ENCODE measurements at regions not wholly inside any gene's neighbourhood (a gene's known extent, or its start where the extent isn't known, plus 50 kb on each side); places are given as distances from the start of the nearest gene placed in this dataset.
"Not testable (repeated sequence)": the region's sequence is repeated elsewhere in the genome, so short reads cannot be mapped to it uniquely, and the experiment has no call there.

DNA sequence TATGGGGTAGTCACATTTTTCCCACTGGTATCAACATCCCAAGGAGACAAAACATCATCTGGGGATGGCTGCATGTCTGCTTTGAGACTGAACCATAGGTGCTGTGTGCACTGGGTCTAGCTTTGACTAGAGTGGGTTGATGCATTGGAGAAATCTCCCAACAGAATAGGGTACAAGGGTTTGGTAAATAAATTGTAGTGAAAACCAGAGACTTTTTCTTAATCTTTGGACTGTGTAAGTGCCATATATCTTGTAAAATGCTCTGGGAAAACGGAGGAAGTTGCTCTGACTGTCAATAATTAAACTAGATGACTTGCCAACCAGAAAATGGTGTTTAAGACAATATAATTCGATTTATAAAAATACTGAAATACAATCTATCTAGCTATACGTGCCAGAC is 1064.0 kb upstream of the SLIT2 start:
- no TSS peak for BruUV-seq (replicated peaks)
- Histone ChIP-seq H3K4me2 (no peak overlapping the region), H4K20me1 (ENCODE audit: insufficient read depth) (no peaks in the 10 kb centered on the region), H3K9me3 (ENCODE audit: insufficient read depth, low read depth) (no peaks in the 10 kb centered on the region), H3K4me3 (no peak overlapping the region), H3F3A (ENCODE audit: insufficient read depth, low read depth) (no peaks in the 10 kb centered on the region), H3K79me2 (ENCODE audit: low read depth) (no peaks in the 10 kb centered on the region), H3K4me1 (replicated peaks; ENCODE audit: insufficient read depth) (no peaks in the 10 kb centered on the region), H3K36me3 (ENCODE audit: low read depth) (no peaks in the 10 kb centered on the region), H2AFZ (no peak overlapping the region), H3K9me2 (ENCODE audit: insufficient read depth) (no peaks in the 10 kb centered on the region), H3K27ac (no peak overlapping the region), H3K27me3 (ENCODE audit: insufficient read depth, low read depth) (no peaks in the 10 kb centered on the region)
- no peak for DNase-seq
- intact Hi-C loops (cut with micrococcal nuclease; ENCODE audit: unreplicated experiment), result no loop called here
- TF ChIP-seq CTCF (conservative IDR thresholded peaks at IDR 0.05) (no peak), EZH2 (IDR thresholded peaks at IDR 0.05; ENCODE audit: low read depth) (no peak)
- POLR2A ChIA-PET (ENCODE audit: unreplicated experiment), result no interaction called here
- CTCF ChIA-PET, result no interaction called here

DNA sequence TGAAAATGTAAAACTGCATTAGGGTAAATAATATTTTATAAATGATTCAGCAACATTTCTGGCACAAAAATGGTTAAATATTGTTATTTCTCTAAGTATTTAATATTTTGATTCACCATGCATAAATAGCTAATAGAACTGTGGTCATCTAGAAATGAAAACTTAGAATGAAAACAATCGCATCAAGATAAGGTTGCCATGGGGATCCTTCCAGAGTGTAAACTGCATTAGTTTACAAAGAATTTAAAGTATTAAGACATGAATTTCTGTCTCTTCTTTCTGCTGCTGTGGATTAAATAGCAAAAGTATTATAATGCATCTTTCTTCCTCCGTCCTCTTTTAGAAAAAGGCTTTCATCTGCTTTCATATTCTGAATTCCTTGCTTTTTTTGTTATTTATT is 1064.6 kb upstream of the SLIT2 start:
- no peak overlapping the region for H3K27ac ChIP-seq
- no peaks in the 10 kb centered on the region for H3K4me1 ChIP-seq (replicated peaks; ENCODE audit: insufficient read depth)
- ChIA-PET CTCF (no interaction called here), POLR2A (ENCODE audit: unreplicated experiment) (no interaction called here)
- no peak for TF ChIP-seq CTCF (conservative IDR thresholded peaks at IDR 0.05)
- TF ChIP-seq EZH2 (IDR thresholded peaks at IDR 0.05; ENCODE audit: low read depth), result no peak
- H3K79me2 ChIP-seq (ENCODE audit: low read depth), result no peaks in the 10 kb centered on the region
- no peaks in the 10 kb centered on the region for H3K9me3 ChIP-seq (ENCODE audit: insufficient read depth, low read depth)
- no peak overlapping the region for H3K4me2 ChIP-seq
- H3K9me2 ChIP-seq (ENCODE audit: insufficient read depth), result no peaks in the 10 kb centered on the region
- intact Hi-C loops (cut with micrococcal nuclease; ENCODE audit: unreplicated experiment), result no loop called here
- no peak for DNase-seq
- H3K36me3 ChIP-seq (ENCODE audit: low read depth), result no peaks in the 10 kb centered on the region
- no peak overlapping the region for H2AFZ ChIP-seq
- H3K27me3 ChIP-seq (ENCODE audit: insufficient read depth, low read depth), result no peaks in the 10 kb centered on the region
- BruUV-seq (replicated peaks), result no TSS peak
- no peaks in the 10 kb centered on the region for H4K20me1 ChIP-seq (ENCODE audit: insufficient read depth)
- no peaks in the 10 kb centered on the region for H3F3A ChIP-seq (ENCODE audit: insufficient read depth, low read depth)
- H3K4me3 ChIP-seq, result no peak overlapping the region

- H3K27ac ChIP-seq; H3F3A ChIP-seq (ENCODE audit: insufficient read depth, low read depth); H3K4me2 ChIP-seq; H2AFZ ChIP-seq; H3K36me3 ChIP-seq (ENCODE audit: low read depth); H3K9me3 ChIP-seq (ENCODE audit: insufficient read depth, low read depth); H4K20me1 ChIP-seq (ENCODE audit: insufficient read depth); H3K79me2 ChIP-seq (ENCODE audit: low read depth); BruUV-seq (replicated peaks); H3K27me3 ChIP-seq (ENCODE audit: insufficient read depth, low read depth); intact Hi-C loops (cut with micrococcal nuclease; ENCODE audit: unreplicated experiment); CTCF ChIA-PET; H3K9me2 ChIP-seq (ENCODE audit: insufficient read depth); POLR2A ChIA-PET (ENCODE audit: unreplicated experiment); H3K4me1 ChIP-seq (replicated peaks; ENCODE audit: insufficient read depth); H3K4me3 ChIP-seq; DNase-seq: not testable (repeated sequence)
Measured at GRCh38 chr4:19181631-19182030, 1070.1 kb upstream of the SLIT2 start.

- CTCF ChIA-PET, result no interaction called here
Measured at GRCh38 chr4:19178835-19179234, 1072.9 kb upstream of the SLIT2 start.

More at GRCh38 chr4:19178835-19179234, 1072.9 kb upstream of the SLIT2 start:
- BruUV-seq (replicated peaks), result no TSS peak
- Histone ChIP-seq H3K4me1 (replicated peaks; ENCODE audit: insufficient read depth) (no peaks in the 10 kb centered on the region), H3K36me3 (ENCODE audit: low read depth) (no peaks in the 10 kb centered on the region), H3K27ac (no peak overlapping the region), H3F3A (ENCODE audit: insufficient read depth, low read depth) (no peaks in the 10 kb centered on the region), H3K4me3 (no peak overlapping the region), H3K9me3 (ENCODE audit: insufficient read depth, low read depth) (no peaks in the 10 kb centered on the region), H3K27me3 (ENCODE audit: insufficient read depth, low read depth) (no peaks in the 10 kb centered on the region), H3K79me2 (ENCODE audit: low read depth) (no peaks in the 10 kb centered on the region), H2AFZ (no peak overlapping the region), H3K9me2 (ENCODE audit: insufficient read depth) (no peaks in the 10 kb centered on the region), H3K4me2 (no peak overlapping the region), H4K20me1 (ENCODE audit: insufficient read depth) (no peaks in the 10 kb centered on the region)
- intact Hi-C loops (cut with micrococcal nuclease; ENCODE audit: unreplicated experiment), result no loop called here
- TF ChIP-seq CTCF (conservative IDR thresholded peaks at IDR 0.05) (no peak), EZH2 (IDR thresholded peaks at IDR 0.05; ENCODE audit: low read depth) (no peak)
- no peak for DNase-seq
- POLR2A ChIA-PET (ENCODE audit: unreplicated experiment), result no interaction called here

Data from PC-9 (cell line).